Smooth muscle cell (in vitro differentiated cells): ENCODE measurements at regions not wholly inside any gene's neighbourhood (a gene's known extent, or its start where the extent isn't known, plus 50 kb on each side); places are given as distances from the start of the nearest gene placed in this dataset.

ENCODE experiments used
- DNase-seq: peaks from one replicate; lab custom pipeline; 2025; ENCODE audit not compliant: unreplicated experiment; lab: John Stamatoyannopoulos, UW
- H2AFZ ChIP-seq: fragments of 200-600 bp; sonication (generic); 2 replicates; pipeline ENCODE4 v1.6.0; 2016; ENCODE audit warnings: antibody characterized with exemption, low read depth, mild to moderate bottlenecking
- H3F3A ChIP-seq: fragments of 200-600 bp; sonication (generic); 2 replicates; pipeline ENCODE4 v1.6.0; 2017; ENCODE audit warnings: antibody characterized with exemption, low read depth
- H3K27ac ChIP-seq: fragments of 200-600 bp; sonication (generic); 2 replicates; pipeline ENCODE4 v1.5.1; 2016; ENCODE audit warnings: low read depth, mild to moderate bottlenecking
- H3K27me3 ChIP-seq: fragments of 200-600 bp; sonication (generic); 2 replicates; pipeline ENCODE4 v1.6.1; 2016; ENCODE audit warnings: low read depth, mild to moderate bottlenecking
- H3K36me3 ChIP-seq: fragments of 200-600 bp; sonication (generic); 2 replicates; pipeline ENCODE4 v1.5.1; 2016; ENCODE audit warnings: low read depth
- H3K4me1 ChIP-seq: fragments of 200-600 bp; sonication (generic); 2 replicates; pipeline ENCODE4 v1.5.1; 2016; ENCODE audit warnings: low read depth
- H3K4me2 ChIP-seq: fragments of 200-600 bp; sonication (generic); 2 replicates; pipeline ENCODE4 v1.6.0; 2016; ENCODE audit warnings: mild to moderate bottlenecking
- H3K4me3 ChIP-seq: fragments of 200-600 bp; sonication (generic); 2 replicates; pipeline ENCODE4 v1.5.1; 2016; ENCODE audit warnings: mild to moderate bottlenecking
- H3K79me2 ChIP-seq: fragments of 200-600 bp; sonication (generic); 2 replicates; pipeline ENCODE4 v1.6.0; 2016; ENCODE audit warnings: low read depth, mild to moderate bottlenecking
- H3K9ac ChIP-seq: fragments of 200-600 bp; sonication (generic); 2 replicates; pipeline ENCODE4 v1.6.0; 2016; ENCODE audit warnings: low read depth
- H3K9me3 ChIP-seq: fragments of 200-600 bp; sonication (generic); replicated peaks from 2 replicates; pipeline ENCODE4 v1.5.1; 2016; ENCODE audit warnings: low read depth
- H4K20me1 ChIP-seq: fragments of 200-600 bp; sonication (generic); 2 replicates; pipeline ENCODE4 v1.6.0; 2016; ENCODE audit warnings: low read depth
- WGBS: methylation state at CpG from one replicate; pipeline ENCODE4 v1.1.7; 2016; ENCODE audit warnings: low lambda C conversion rate; 5-methylcytosine and 5-hydroxymethylcytosine counted together
- TF ChIP-seq, protein P1 (sequence below): fragments of 200-600 bp; sonication (generic); IDR thresholded peaks from 2 replicates; pipeline ENCODE4 v1.5.1; 2017; ENCODE audit warnings: borderline replicate concordance, mild to moderate bottlenecking, antibody characterized with exemption; ENCODE audit not compliant: insufficient read depth, poor library complexity, severe bottlenecking

GRCh38 chr3:126289096-126289495 is 68.1 kb downstream of the KLF15 start:
- TF ChIP-seq, protein P1, sequence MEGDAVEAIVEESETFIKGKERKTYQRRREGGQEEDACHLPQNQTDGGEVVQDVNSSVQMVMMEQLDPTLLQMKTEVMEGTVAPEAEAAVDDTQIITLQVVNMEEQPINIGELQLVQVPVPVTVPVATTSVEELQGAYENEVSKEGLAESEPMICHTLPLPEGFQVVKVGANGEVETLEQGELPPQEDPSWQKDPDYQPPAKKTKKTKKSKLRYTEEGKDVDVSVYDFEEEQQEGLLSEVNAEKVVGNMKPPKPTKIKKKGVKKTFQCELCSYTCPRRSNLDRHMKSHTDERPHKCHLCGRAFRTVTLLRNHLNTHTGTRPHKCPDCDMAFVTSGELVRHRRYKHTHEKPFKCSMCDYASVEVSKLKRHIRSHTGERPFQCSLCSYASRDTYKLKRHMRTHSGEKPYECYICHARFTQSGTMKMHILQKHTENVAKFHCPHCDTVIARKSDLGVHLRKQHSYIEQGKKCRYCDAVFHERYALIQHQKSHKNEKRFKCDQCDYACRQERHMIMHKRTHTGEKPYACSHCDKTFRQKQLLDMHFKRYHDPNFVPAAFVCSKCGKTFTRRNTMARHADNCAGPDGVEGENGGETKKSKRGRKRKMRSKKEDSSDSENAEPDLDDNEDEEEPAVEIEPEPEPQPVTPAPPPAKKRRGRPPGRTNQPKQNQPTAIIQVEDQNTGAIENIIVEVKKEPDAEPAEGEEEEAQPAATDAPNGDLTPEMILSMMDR, result no peak
- Histone ChIP-seq H4K20me1 (no peaks in the 10 kb centered on the region), H3K27ac (no peak overlapping the region), H2AFZ (no peak overlapping the region), H3K27me3 (peaks cover 21% of the 10 kb centered on the region), H3K9me3 (no peaks in the 10 kb centered on the region), H3K36me3 (no peaks in the 10 kb centered on the region), H3K9ac (no peak overlapping the region), H3K79me2 (no peaks in the 10 kb centered on the region), H3K4me2 (no peak overlapping the region), H3F3A (no peaks in the 10 kb centered on the region), H3K4me3 (no peak overlapping the region), H3K4me1 (peaks cover 8% of the 10 kb centered on the region)
- no peak for DNase-seq
- 85% methylated on average over 1 of the region's 1 CpG for WGBS

GRCh38 chr3:126288314-126288713 is 68.9 kb downstream of the KLF15 start:
- TF ChIP-seq, protein P1, result no peak
- H3K4me2 ChIP-seq, result peak overlapping the region; percentile 89
- H3K79me2 ChIP-seq, result no peaks in the 10 kb centered on the region
- H3K4me3 ChIP-seq, result peak overlapping the region; percentile 51
- DNase-seq, result no peak
- peaks cover 8% of the 10 kb centered on the region for H3K4me1 ChIP-seq
- WGBS, result 40% methylated on average over 20 of the region's 20 CpGs
- no peak overlapping the region for H2AFZ ChIP-seq
- H3K27me3 ChIP-seq, result peaks cover 21% of the 10 kb centered on the region
- H3F3A ChIP-seq, result no peaks in the 10 kb centered on the region
- H3K9ac ChIP-seq, result no peak overlapping the region
- H4K20me1 ChIP-seq, result no peaks in the 10 kb centered on the region
- no peak overlapping the region for H3K27ac ChIP-seq
- H3K9me3 ChIP-seq, result no peaks in the 10 kb centered on the region
- H3K36me3 ChIP-seq, result no peaks in the 10 kb centered on the region

GRCh38 chr3:126287536-126288241 is 69.5 kb downstream of the KLF15 start:
- no peaks in the 10 kb centered on the region for H3K36me3 ChIP-seq
- H3K27ac ChIP-seq, result no peak overlapping the region
- 4% methylated on average over 38 of the region's 39 CpGs for WGBS
- H3K4me1 ChIP-seq, result peaks cover 8% of the 10 kb centered on the region
- peaks cover 21% of the 10 kb centered on the region for H3K27me3 ChIP-seq
- H3K79me2 ChIP-seq, result no peaks in the 10 kb centered on the region
- no peaks in the 10 kb centered on the region for H3F3A ChIP-seq
- no peaks in the 10 kb centered on the region for H3K9me3 ChIP-seq
- H4K20me1 ChIP-seq, result no peaks in the 10 kb centered on the region
- peak overlapping the region; percentile 42 for H3K9ac ChIP-seq
- H3K4me3 ChIP-seq, result peak overlapping the region; percentile 51
- H3K4me2 ChIP-seq, result peak overlapping the region; percentile 89
- TF ChIP-seq, protein P1, result no peak
- DNase-seq, result peak; percentile 27
- peak overlapping the region; percentile 84 for H2AFZ ChIP-seq

DNA sequence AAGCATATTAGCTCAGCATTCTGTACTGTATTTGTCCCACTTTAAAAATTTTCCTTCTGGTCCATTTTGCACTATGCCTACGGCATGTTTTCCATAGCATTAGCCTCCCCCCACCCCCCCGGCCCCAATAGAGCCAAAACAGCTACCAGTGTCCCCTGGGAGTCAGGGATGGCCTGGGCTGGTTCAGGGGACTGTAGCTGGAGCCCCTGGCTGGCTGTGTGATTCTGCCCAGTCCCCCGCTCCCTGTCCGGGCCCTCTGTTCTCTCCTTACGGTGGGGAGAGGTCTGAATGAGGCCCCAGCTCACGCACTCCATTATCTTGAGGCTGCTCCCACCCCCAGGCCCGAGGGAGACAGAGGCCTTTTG is 70.1 kb downstream of the KLF15 start:
- Histone ChIP-seq H3K27me3 (peaks cover 21% of the 10 kb centered on the region), H3K9ac (peak overlapping the region; percentile 42), H2AFZ (peak overlapping the region; percentile 84), H3K36me3 (no peaks in the 10 kb centered on the region), H4K20me1 (no peaks in the 10 kb centered on the region), H3F3A (no peaks in the 10 kb centered on the region), H3K4me2 (peak overlapping the region; percentile 89), H3K79me2 (no peaks in the 10 kb centered on the region), H3K27ac (no peak overlapping the region), H3K4me1 (peaks cover 8% of the 10 kb centered on the region), H3K4me3 (peak overlapping the region; percentile 51), H3K9me3 (no peaks in the 10 kb centered on the region)
- 6% methylated on average over 7 of the region's 7 CpGs for WGBS
- DNase-seq, result no peak
- TF ChIP-seq, protein P1, result no peak
